GM19023 (cell line): ENCODE measurements at regions not wholly inside any gene's neighbourhood (a gene's known extent, or its start where the extent isn't known, plus 50 kb on each side); places are given as distances from the start of the nearest gene placed in this dataset.

Source experiments
- ATAC-seq: cut with Tn5 transposase; IDR thresholded peaks from one replicate; pipeline ENCODE4 v1.9.1; 2021; ENCODE audit warnings: mild to moderate bottlenecking, moderate library complexity; ENCODE audit not compliant: unreplicated experiment

- ATAC-seq = no peak
These were observed 105.5 kb upstream of the ZNF536 start for GRCh38 chr19:30266687-30267086.

GRCh38 chr19:30267332-30267731 lies 104.9 kb upstream of the ZNF536 start:
- ATAC-seq = no peak

GRCh38 chr19:30268601-30269000 lies 103.6 kb upstream of the ZNF536 start:
- no peak for ATAC-seq

GRCh38 chr19:30269638-30270037 lies 102.5 kb upstream of the ZNF536 start:
- no peak for ATAC-seq

GRCh38 chr19:30271816-30272215 lies 100.4 kb upstream of the ZNF536 start:
- ATAC-seq = no peak

GRCh38 chr19:30272554-30272953 lies 99.6 kb upstream of the ZNF536 start:
- ATAC-seq = no peak

GRCh38 chr19:30273184-30273583 lies 99.0 kb upstream of the ZNF536 start:
- no peak for ATAC-seq

- ATAC-seq = no peak
These were observed 97.2 kb upstream of the ZNF536 start for GRCh38 chr19:30274987-30275386.

GRCh38 chr19:30276011-30276882 lies 95.9 kb upstream of the ZNF536 start:
- ATAC-seq = no peak

GRCh38 chr19:30276883-30277280 lies 95.3 kb upstream of the ZNF536 start:
- ATAC-seq = no peak

GRCh38 chr19:30277941-30278881 lies 94.0 kb upstream of the ZNF536 start:
- no peak for ATAC-seq

- no peak for ATAC-seq
These were observed 93.3 kb upstream of the ZNF536 start for GRCh38 chr19:30278882-30279254.

GRCh38 chr19:30280018-30280417 lies 92.2 kb upstream of the ZNF536 start:
- no peak for ATAC-seq

- no peak for ATAC-seq
These were observed 90.3 kb upstream of the ZNF536 start for GRCh38 chr19:30281906-30282305.

GRCh38 chr19:30283556-30283955 lies 88.6 kb upstream of the ZNF536 start:
- ATAC-seq = no peak

GRCh38 chr19:30284209-30284608 lies 88.0 kb upstream of the ZNF536 start:
- no peak for ATAC-seq

- ATAC-seq = no peak
These were observed 87.3 kb upstream of the ZNF536 start for GRCh38 chr19:30284885-30285284.

GRCh38 chr19:30286378-30286777 lies 85.8 kb upstream of the ZNF536 start:
- no peak for ATAC-seq

GRCh38 chr19:30287259-30287658 lies 84.9 kb upstream of the ZNF536 start:
- no peak for ATAC-seq

- ATAC-seq = no peak
These were observed 84.2 kb upstream of the ZNF536 start for GRCh38 chr19:30287973-30288372.

GRCh38 chr19:30288911-30289310 lies 83.3 kb upstream of the ZNF536 start:
- no peak for ATAC-seq

GRCh38 chr19:30289336-30289735 lies 82.8 kb upstream of the ZNF536 start:
- ATAC-seq = no peak
